ENCODE measurements at regions not wholly inside any gene's neighbourhood (a gene's known extent, or its start where the extent isn't known, plus 50 kb on each side); places are given as distances from the start of the nearest gene placed in this dataset.

GRCh38 chr20:11128220-11128718 is 454.5 kb upstream of the JAG1 start:
- DNase-seq (ENCODE audit: low read depth in 3 of 3), result no peak

GRCh38 chr20:11128721-11129120 is 454.9 kb upstream of the JAG1 start:
- no peak for DNase-seq (ENCODE audit: low read depth in 3 of 3)

GRCh38 chr20:11130554-11131166 is 456.9 kb upstream of the JAG1 start:
- no peak for DNase-seq (ENCODE audit: low read depth in 3 of 3)

GRCh38 chr20:11132819-11133415 is 459.1 kb upstream of the JAG1 start:
- DNase-seq (ENCODE audit: low read depth in 3 of 3), result no peak

- no peak for DNase-seq (ENCODE audit: low read depth in 3 of 3)
Observed at GRCh38 chr20:11136691-11137090, 462.9 kb upstream of the JAG1 start.

- DNase-seq (ENCODE audit: low read depth in 3 of 3), result no peak
Observed at GRCh38 chr20:11137688-11138087, 463.9 kb upstream of the JAG1 start.

- no peak for DNase-seq (ENCODE audit: low read depth in 3 of 3)
Observed at GRCh38 chr20:11140359-11140758, 466.6 kb upstream of the JAG1 start.

- no peak for DNase-seq (ENCODE audit: low read depth in 3 of 3)
Observed at GRCh38 chr20:11143481-11143880, 469.7 kb upstream of the JAG1 start.

GRCh38 chr20:11144114-11144950 is 470.5 kb upstream of the JAG1 start:
- DNase-seq (ENCODE audit: low read depth in 3 of 3), result no peak

- no peak for DNase-seq (ENCODE audit: low read depth in 3 of 3)
Observed at GRCh38 chr20:11145616-11146015, 471.8 kb upstream of the JAG1 start.

GRCh38 chr20:11153819-11154218 is 480.0 kb upstream of the JAG1 start:
- DNase-seq (ENCODE audit: low read depth in 3 of 3), result no peak

- DNase-seq (ENCODE audit: low read depth in 3 of 3), result no peak
Observed at GRCh38 chr20:11155156-11155756, 481.5 kb upstream of the JAG1 start.

GRCh38 chr20:11156922-11157321 is 483.1 kb upstream of the JAG1 start:
- no peak for DNase-seq (ENCODE audit: low read depth in 3 of 3)

GRCh38 chr20:11158146-11158545 is 484.3 kb upstream of the JAG1 start:
- DNase-seq (ENCODE audit: low read depth in 3 of 3), result no peak

GRCh38 chr20:11158589-11158988 is 484.8 kb upstream of the JAG1 start:
- DNase-seq (ENCODE audit: low read depth in 3 of 3), result no peak

- no peak for DNase-seq (ENCODE audit: low read depth in 3 of 3)
Observed at GRCh38 chr20:11159728-11160127, 485.9 kb upstream of the JAG1 start.

GRCh38 chr20:11162026-11162775 is 488.4 kb upstream of the JAG1 start:
- DNase-seq (ENCODE audit: low read depth in 3 of 3), result no peak

GRCh38 chr20:11165789-11166188 is 492.0 kb upstream of the JAG1 start:
- DNase-seq (ENCODE audit: low read depth in 3 of 3), result no peak

- DNase-seq (ENCODE audit: low read depth in 3 of 3), result no peak
Observed at GRCh38 chr20:11166712-11167111, 492.9 kb upstream of the JAG1 start.

GRCh38 chr20:11168026-11168425 is 494.2 kb upstream of the JAG1 start:
- DNase-seq (ENCODE audit: low read depth in 3 of 3), result no peak

- DNase-seq (ENCODE audit: low read depth in 3 of 3), result no peak
Observed at GRCh38 chr20:11170025-11170424, 496.2 kb upstream of the JAG1 start.

GRCh38 chr20:11170565-11170964 is 496.8 kb upstream of the JAG1 start:
- DNase-seq (ENCODE audit: low read depth in 3 of 3), result no peak

All from stimulated activated CD4-positive, alpha-beta T cell treated with anti-CD3 and anti-CD28 coated beads, TNF-alpha, amount 100 ng/mL, for 24 hours (primary cell).